Kidney tubule cell (primary cell): ENCODE measurements at regions not wholly inside any gene's neighbourhood (a gene's known extent, or its start where the extent isn't known, plus 50 kb on each side); places are given as distances from the start of the nearest gene placed in this dataset.

ENCODE experiments used
- DNase-seq: peaks from one replicate; pipeline ENCODE4 v3.0.0-alpha.2; 2018; ENCODE audit warnings: low spot score

DNA sequence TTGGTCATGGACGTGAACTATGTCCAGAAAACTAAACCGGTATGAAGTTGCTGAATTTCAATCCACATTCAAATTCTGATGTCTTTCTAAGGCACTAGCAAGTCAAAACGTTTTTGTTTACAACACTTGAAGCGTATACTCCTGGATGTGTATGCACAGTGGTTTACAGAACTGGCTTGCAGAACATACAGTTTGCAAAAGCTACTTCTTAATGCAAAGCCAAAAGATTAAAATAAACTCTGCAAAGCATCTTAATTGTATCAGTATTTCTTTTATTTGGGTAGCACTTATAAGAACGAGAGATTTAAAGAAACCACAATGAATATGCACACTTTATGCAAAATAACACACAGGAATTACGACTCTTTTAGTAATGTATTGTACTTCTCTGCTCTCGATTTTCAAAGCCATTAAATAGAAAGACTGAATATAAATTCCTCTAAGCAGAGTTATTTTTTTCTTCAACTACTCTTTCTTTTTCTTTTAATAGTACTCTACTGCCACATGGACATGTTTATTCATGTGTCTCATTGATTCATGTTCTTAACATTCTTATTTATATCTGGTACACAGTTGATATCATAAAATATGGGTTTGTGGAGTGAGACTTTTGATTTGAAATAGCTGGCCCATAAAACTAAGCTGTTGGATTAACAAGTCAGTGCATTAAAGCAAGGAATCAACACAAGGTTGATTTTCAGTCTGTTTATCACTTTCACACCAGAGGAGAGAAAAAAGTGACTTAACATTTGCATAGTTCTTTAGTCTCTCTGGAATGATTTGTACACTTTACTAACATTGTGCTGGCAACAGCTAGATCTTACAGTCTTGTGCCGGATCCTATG lies 189.4 kb upstream of the STEAP4 start:
- DNase-seq = no peak

DNA sequence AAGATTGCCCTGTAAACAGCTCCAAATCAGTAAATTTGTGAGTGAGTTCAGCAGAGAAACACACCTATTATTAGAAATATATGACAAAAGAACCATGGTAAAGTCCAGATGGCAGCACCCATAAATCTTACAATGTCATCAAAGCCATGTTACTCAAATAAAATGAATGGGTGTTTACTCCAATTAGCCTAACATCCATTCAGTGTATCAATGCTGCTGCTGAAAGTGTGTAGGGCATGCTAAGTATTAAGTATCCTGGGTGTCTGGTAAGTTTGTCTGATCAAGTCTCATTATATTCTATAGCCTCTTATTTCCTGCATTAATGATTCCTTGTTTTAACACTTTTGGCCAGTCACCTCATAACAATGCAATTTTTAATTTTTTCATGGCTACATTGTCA lies 185.5 kb upstream of the STEAP4 start:
- DNase-seq = no peak

DNA sequence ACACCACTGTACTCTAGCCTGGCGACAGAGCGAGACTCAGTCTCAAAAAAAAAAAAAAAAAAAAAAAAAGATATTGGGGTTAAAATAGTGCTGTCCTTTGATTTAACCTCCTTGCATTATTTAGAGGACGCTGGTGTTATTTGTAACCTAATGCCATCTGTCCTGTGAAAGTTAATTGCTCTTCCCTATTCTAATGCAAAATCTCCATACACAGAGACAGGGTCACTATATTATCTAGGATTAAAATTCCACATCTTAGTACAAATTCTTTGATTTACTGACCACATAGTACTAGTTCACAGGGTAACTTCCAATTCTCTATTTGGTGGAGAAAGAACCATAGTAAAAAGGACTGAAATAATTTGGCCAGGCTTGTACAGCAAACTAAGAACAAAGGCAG lies 184.2 kb upstream of the STEAP4 start:
- no peak for DNase-seq

DNA sequence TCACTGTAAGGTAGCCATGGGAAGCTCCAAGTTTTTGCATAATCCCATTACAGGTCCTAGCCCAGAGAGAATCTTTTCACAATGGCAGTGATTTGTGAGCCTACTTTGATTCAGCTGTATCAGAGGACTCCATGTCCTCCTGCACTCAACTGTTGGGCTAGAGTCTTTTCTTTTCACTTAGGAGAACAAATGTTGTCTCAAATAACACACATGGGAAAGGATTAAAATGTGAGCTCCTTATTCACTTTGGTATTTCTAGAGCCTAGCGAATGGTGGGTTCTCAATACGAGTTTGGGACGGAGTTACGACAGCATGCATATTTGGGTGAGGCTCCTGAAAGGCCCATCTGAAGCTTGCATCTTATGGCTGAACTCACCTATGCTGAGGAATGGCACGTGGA lies 183.5 kb upstream of the STEAP4 start:
- no peak for DNase-seq

DNA sequence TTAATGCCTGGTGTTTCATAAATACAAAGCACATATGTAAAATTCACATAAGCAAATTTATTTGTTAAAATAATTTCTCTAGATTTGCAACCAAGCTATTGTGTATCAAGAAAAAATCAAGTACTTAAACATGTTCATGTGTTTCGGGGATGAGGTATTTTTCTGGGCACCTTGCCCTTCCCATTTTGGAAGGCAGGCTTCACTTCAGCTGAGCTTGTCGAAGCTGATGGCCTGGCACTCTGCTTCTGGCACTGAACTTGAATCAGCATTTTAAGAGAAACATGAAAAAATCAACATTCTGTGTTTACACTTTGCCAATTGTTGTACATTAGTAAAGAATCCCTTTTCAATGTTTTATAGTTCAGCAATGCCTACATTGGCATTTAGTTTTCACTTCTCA lies 179.1 kb upstream of the STEAP4 start:
- DNase-seq = no peak

DNA sequence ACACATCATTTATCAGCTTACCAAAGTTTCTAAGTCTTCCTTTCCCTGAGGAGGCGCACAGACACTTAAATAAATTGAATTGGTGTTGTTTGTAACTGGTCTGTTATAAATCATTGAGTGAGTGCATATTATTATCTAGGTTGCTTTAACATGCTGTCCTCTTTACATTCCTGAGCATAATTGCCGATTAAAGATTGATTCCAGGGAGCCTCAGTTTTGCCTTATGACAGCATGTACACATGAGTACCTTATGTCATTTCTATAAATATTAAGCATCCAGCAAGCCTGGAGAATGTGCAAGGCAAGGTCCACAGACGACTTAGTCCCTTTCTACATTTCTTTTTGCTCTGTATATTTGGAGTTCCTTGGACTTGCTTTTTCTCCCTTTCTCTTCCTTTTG lies 177.9 kb upstream of the STEAP4 start:
- DNase-seq = no peak

DNA sequence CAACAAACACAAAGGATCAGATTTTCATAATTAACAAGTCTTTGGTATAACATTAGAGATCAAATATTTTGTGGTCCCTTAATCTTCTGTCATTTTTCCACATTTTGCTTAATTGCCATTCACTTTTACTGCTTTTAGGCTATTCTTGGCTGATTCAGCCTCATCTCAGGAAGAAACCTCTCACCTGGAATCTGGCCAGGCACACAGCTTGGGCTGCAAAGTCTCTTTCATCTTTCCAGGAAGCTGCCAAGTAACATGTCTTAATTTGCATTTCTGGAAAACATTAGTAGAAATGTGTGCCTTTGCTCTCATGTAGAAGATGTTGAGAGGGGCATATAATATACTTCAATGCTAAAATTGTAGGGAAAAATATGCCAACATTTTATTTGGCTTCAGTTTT lies 174.2 kb upstream of the STEAP4 start:
- DNase-seq = peak; percentile 19

DNA sequence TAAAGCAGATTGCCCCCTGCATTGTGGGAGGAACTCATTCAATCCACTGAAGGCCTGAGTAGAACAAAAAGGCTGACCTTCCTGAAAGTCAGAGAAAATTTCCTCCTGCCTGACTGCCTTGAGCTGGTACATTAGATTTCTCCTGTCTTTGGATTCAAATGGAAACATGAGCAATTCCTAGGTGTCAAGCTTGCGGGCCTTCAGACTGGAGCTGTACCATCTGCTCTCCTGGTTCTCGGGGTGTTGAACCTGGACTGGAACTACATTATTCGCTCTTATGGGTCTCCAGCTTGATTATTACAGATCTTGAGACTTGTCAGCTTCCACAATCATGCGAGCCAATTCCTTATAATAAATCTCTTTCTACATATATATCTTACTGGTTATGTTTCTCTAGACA lies 173.6 kb upstream of the STEAP4 start:
- no peak for DNase-seq

DNA sequence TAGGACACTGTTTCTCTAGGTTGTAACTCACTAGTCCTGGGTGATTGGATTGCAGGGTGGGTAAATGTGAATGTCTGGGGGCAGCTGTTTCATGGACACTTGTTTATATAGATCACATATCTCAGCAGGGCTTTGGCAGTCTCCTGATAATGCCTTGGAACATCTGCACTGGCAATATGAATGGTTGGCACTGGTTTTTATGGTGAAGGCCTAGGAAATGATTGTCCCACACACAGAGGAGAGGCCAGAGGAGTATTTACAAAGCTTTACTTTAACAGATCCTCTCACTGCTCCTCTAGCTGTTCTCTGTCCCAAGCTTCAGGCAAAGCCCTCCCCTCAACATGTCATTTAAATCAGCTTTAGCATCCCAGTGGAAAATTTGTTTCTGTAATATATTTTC lies 171.3 kb upstream of the STEAP4 start:
- no peak for DNase-seq

DNA sequence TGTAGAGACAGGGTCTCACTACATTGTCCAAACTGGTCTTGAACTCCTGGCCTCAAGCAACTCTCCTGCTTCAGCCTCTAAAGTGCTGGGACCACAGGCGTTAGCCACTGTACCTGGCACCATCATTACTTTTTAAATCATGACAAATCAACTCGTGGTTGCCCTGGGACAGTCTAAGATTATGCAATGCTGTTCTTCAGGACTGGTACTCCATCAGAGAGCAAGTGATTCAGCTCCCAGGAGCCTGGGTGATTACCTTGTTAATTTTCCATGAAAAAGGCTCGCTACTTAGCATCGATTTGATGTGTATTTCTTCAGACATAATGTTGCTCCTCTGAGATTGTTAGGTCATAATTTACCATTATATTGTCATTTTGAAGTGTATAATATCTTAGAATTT lies 158.9 kb upstream of the STEAP4 start:
- DNase-seq = peak; percentile 35

DNA sequence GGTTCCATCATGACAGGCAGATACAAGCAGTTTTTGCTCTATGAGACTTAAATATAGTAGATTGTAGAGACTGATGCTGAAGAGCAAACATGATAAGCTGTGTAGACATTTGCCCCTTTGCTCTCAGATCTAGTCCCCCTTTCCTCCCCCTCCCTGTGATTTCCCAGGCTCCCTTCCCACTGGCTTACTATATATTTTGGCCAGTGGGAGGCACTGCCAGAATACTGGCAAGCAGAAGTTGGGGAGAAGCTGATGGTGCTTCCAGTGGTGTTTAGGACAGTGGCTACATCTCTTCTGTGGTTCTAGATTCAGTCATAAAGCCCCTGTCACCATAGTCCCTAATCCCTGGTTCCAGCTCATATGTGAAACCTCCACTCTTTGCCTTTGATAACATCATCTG lies 156.1 kb upstream of the STEAP4 start:
- no peak for DNase-seq

DNA sequence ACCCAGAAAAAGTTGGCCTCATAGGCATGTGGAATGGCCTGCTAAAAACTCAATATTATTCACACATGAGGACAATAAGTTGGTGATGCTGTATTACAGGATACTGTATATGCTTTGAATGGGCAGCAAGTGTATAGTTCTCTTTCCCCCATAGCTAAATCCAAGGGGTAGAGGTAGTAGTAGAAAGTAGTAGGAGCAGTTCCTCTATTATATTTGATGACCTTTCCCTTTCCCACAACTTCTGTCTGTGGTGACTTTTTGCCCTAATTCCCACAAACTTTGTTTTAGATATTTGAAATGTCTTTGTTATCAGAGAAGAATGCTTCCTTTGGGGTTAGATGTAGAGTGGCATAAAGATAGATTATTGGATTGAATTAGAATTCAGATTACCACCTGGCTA lies 154.0 kb upstream of the STEAP4 start:
- DNase-seq = no peak

DNA sequence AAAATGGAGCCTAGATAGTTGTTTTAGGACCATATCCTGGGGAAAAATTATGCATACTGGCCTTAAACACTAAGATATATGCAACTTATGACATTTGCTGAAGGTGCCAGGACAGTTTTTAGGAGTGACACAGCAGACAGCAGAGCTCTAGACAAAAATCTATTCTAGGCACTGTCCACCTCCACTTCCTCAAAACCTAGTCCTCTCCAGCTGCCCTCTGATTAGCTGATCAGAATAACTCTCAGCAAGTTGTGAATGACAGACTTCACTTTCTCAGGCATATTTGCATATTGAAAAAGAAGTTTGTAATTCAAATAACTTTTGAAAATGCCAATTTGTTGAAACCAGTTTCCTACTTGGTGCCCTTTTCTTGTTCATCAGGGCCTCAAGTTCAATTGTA lies 152.3 kb upstream of the STEAP4 start:
- DNase-seq = no peak

DNA sequence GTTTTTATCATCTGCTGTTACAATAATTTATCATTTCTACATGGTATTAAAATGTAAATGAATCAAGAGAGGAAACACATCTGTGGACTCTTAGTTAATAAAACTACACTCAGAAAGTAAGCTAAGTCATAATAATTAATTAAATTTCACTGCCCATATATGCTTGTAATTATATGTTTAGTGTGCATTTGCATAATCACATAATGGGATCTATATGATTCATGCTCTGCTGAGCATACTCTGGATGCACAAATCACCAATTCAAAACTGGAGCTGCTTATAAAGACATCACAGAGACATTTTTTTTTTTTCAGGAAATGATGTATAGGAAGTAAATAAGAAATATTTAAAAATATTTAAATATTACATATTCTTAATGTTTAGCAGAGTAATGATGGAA lies 151.6 kb upstream of the STEAP4 start:
- DNase-seq = no peak

DNA sequence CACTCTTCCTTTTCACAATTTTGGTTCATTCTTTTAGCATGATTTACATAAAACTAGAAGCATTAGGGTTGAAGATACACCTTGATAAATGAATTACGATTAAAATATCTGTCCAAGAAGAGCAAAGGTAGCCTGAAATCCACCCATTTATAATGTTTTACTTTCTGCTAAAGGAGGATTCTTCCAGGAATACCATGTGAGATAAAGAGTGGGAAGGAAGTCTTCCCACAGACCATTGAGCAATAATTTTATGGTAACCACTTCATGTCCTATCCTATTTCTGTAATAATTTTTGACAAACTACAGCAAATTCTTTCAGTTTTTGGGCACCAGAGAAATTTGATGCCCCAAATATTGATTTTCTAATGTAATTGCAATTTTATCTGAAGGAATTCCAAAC lies 150.6 kb upstream of the STEAP4 start:
- DNase-seq = no peak

DNA sequence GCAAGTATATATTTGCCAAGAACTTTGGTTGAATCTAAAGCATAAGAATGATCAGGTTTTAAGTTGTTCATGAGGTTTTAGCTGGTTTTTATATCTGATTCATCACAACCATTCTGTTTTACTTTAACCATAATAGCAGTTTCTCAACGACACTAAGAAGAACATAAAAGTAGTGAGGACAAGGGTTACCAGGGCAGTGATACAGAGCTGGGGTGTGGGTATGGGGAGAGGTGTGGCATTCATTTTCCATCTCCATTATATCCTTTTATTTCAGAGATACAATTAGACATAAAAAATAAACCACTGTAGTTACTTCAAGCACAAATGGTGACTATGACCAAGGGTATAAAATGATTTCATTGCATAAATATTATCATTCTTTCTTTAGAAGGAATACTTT lies 149.8 kb upstream of the STEAP4 start:
- no peak for DNase-seq

DNA sequence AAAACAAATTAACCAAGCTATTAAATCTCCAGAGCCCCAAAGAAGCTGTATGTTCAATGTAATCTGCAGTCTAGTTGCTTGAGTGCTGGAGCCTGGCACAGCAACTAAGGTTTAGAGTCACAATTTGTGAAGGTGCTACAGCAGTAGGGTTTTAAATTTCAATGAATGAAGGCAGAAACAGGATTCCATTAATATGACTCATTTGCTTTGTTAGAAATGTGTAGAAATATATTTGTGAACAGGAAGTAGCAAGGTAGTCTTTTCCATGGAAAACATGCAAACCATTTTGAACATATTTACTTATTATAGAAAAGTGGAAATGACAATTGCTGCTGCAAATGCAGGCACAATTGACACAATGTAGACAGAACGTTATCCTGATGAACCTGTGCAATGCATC lies 149.0 kb upstream of the STEAP4 start:
- peak; percentile 59 for DNase-seq

DNA sequence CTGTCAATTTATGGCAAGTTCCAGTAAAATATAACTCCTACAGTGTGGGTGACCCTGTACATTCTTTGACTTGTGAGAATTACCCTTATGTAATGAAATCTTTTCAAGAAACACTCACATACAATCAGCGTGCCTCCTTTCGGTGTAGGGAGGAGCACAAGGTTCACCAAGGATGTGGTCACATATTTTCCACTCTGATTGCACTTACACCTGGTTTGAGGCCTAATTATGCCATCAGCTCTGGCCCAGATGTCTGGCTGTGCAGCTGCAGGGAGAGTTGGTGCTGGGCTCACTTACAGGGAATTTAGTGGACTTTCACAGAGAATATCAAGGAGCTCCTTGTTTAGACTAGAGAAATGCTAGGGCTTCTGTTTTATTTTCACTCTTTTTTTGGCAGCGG lies 146.0 kb upstream of the STEAP4 start:
- no peak for DNase-seq

DNA sequence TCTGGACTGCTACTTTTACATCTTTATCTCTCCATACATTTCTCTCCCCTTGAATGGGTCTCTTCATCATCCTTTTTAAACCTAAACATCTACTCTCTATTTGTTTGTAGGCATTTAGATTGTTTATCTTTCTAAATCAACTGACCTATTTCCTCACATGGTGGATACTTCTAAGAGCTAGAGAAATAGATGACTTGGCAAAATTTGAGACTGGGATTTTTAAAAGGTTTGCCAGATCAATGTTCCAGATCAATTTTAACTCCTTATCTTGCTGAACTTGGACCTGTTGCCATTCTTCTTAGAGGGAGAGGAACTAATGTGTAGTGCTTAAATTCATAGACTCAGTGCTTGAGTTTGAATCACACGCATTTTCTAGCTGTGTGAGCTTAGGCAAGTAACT lies 144.2 kb upstream of the STEAP4 start:
- no peak for DNase-seq

DNA sequence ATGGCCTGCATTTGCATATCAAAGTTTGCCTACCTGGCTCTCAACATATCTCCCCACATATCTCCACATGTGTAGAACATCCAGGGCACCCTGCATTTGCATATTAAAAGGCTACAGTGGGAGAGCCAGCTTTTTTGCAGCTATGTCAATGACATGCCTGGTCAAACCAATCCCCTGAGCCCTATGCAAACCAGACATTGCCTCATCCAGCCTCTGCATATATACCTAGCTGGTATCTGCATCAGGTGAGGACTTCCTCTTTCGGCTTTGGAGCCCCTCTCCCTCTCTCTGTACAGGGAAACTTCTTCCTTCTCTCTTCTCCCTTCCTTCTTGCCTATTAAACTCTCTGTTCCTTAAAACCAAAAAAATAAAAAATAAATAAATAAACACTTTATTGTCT lies 142.7 kb upstream of the STEAP4 start:
- no peak for DNase-seq

DNA sequence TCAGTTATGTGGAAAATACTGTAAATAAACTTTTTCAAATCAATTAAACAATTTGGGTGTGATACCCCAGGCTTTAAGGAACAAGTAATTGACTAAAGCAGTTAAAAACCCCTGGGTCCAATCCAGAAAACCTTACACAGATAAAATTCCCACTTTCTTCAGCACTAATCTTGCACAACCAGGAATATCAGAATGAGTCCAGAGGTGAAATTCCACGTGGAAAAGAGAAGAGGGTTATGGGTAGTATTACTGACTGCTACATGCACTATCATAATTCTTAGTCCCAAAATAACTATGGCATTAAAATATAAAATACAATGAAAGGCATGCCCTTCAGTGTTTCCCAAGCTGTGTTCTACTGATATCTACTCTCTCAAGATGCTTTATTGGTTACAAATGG lies 135.7 kb upstream of the STEAP4 start:
- no peak for DNase-seq

DNA sequence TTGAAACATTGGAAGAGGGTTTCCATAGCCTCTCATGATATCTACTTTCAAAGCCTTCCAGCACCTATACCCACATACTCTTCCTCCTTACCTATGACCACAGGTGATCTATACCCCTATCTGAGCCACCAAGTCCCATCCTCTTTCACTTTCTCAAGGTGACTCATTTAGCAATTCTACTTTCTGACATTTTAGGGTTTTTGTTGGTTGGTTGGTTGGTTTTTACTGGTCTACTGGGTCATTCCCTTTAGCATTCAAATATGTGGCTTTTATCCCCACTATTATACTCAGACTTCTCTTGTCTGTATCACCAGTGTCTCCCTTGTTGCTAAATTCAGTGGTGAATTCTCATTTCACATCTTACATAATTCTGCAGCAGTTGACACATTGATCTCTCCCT lies 130.4 kb upstream of the STEAP4 start:
- no peak for DNase-seq

DNA sequence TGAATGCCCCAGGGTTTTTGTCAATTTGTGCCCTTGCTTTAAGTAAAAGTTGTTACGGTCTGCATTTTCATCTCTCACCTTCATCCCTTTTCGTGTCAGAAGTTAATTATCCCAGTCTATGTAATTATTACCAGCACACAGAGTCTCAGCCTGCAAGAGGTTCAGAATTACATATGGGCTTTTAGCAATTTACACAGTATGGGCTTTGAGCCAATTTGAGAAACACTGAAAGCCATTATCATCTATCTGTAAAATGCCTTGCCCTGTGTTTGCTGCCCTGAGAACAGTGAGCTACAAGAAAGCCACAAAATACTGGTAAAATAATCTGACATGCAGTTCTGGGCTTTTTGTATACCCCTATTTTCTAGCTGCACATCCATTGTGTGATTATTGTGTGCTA lies 125.6 kb upstream of the STEAP4 start:
- DNase-seq = no peak

DNA sequence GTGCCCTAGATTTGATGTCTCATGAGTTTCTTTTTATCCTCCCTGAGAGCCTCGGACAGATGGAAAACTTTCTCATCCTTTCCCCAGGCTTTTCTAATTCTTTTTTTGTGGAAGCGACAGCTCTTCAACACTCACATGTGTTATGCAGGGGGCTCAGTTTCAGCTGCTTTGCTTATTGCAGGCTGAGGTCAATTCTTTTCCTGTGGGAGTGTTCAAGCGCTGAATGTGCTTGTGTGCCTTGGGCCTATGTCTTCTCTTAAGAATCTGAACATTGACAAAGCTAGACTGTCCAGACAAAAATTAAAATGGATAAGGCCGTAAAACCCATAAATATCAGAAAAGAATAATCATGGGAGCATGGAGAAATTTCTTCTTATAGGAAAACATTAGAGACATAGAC lies 125.2 kb upstream of the STEAP4 start:
- DNase-seq = no peak

DNA sequence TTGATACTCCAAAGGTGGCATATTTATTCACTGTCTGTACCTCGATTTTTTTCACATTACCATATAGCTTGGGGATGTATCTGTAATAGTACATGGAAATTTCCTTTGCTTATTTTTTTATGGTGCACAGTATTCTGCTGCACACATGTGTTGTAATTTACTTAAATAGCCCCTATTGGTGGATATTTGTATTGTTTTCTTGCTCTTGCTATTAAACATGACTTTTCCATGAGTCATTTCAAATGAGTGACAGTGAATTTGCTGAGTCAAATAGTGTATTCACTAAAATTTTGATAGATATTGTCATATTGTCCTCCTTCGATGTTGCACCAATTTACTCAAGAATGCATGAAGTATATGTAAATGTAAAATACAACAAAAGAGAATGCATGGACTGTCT lies 122.7 kb upstream of the STEAP4 start:
- DNase-seq = peak; percentile 33
